ENCODE measurements at regions not wholly inside any gene's neighbourhood (a gene's known extent, or its start where the extent isn't known, plus 50 kb on each side); places are given as distances from the start of the nearest gene placed in this dataset.
"Not testable (repeated sequence)": the region's sequence is repeated elsewhere in the genome, so short reads cannot be mapped to it uniquely, and the experiment has no call there.

GRCh38 chr2:237196409-237196808 is 110.7 kb downstream of the COPS8 start:
- DNase-seq (ENCODE audit: low read depth in 2 of 2): no peak

GRCh38 chr2:237196866-237197618 is 111.4 kb downstream of the COPS8 start:
- no peak for DNase-seq (ENCODE audit: low read depth in 2 of 2)

- no peak for DNase-seq (ENCODE audit: low read depth in 2 of 2)
Observed at GRCh38 chr2:237198164-237198855, 112.6 kb downstream of the COPS8 start.

- no peak for DNase-seq (ENCODE audit: low read depth in 2 of 2)
Observed at GRCh38 chr2:237199082-237199481, 113.4 kb downstream of the COPS8 start.

GRCh38 chr2:237199577-237199976 is 113.9 kb downstream of the COPS8 start:
- no peak for DNase-seq (ENCODE audit: low read depth in 2 of 2)

GRCh38 chr2:237200462-237200861 is 114.8 kb downstream of the COPS8 start:
- DNase-seq (ENCODE audit: low read depth in 2 of 2): no peak

- no peak for DNase-seq (ENCODE audit: low read depth in 2 of 2)
Observed at GRCh38 chr2:237201461-237202287, 116.0 kb downstream of the COPS8 start.

- no peak for DNase-seq (ENCODE audit: low read depth in 2 of 2)
Observed at GRCh38 chr2:237202288-237203030, 116.8 kb downstream of the COPS8 start.

- DNase-seq (ENCODE audit: low read depth in 2 of 2): no peak
Observed at GRCh38 chr2:237205043-237205541, 119.4 kb downstream of the COPS8 start.

- DNase-seq (ENCODE audit: low read depth in 2 of 2): no peak
Observed at GRCh38 chr2:237205561-237205971, 119.9 kb downstream of the COPS8 start.

GRCh38 chr2:237207646-237208045 is 122.0 kb downstream of the COPS8 start:
- DNase-seq (ENCODE audit: low read depth in 2 of 2): no peak

- DNase-seq (ENCODE audit: low read depth in 2 of 2): no peak
Observed at GRCh38 chr2:237208373-237209260, 122.9 kb downstream of the COPS8 start.

GRCh38 chr2:237209885-237210284 is 124.2 kb downstream of the COPS8 start:
- DNase-seq (ENCODE audit: low read depth in 2 of 2): no peak

- no peak for DNase-seq (ENCODE audit: low read depth in 2 of 2)
Observed at GRCh38 chr2:237210297-237210696, 124.6 kb downstream of the COPS8 start.

GRCh38 chr2:237210763-237211162 is 125.1 kb downstream of the COPS8 start:
- DNase-seq (ENCODE audit: low read depth in 2 of 2): no peak

GRCh38 chr2:237212356-237213279 is 126.9 kb downstream of the COPS8 start:
- DNase-seq (ENCODE audit: low read depth in 2 of 2): not testable (repeated sequence)

- no peak for DNase-seq (ENCODE audit: low read depth in 2 of 2)
Observed at GRCh38 chr2:237213315-237214022, 127.8 kb downstream of the COPS8 start.

- DNase-seq (ENCODE audit: low read depth in 2 of 2): no peak
Observed at GRCh38 chr2:237214030-237214675, 128.5 kb downstream of the COPS8 start.

Data from activated CD4-positive, alpha-beta T cell treated with anti-CD3 and anti-CD28 coated beads for 24 hours (primary cell).